ENCODE measurements at regions not wholly inside any gene's neighbourhood (a gene's known extent, or its start where the extent isn't known, plus 50 kb on each side); places are given as distances from the start of the nearest gene placed in this dataset.

DNA sequence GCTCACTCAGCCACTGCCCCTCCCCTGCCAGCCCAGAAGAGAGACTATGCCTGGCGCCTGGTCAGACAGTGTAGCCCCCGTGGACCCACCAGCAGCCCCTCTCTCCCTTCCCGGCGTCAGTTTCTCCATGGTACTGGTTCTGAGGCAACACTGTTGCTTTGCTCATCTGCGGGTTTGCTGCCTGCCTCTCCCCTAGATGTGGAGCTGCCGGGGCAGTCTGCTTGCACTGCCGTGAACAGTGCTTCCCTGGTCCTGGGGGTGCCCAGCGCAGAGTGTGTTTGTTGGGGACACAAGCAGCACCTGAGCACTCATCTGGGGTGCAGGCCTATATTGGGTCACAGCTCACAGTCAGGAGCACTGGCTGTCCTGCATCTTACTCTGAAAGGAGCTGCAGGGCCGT is 309.9 kb downstream of the NDUFA10 start:
- intact Hi-C loops (cut with micrococcal nuclease) = no loop called here
- ATAC-seq = no peak
- DNase-seq = no peak

DNA sequence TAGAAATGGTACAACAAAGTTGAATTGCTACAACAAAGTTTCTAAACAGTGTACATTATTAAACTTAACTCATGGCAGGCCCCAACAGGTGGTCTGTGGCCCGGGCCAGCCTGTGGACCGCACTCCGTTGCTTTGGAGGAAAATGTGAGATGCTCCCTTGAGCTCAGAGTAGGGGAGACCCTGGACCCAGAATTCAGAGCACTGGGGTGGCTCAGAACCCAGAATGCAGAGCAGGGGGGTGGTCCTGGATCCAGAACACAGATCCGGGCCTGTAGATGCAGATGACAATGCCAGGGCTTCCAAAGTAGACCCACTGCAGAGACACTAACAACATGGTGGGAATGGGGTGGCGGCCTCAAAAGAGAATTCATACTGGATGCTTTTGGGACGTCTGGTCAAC is 311.0 kb downstream of the NDUFA10 start:
- ATAC-seq (no peak), DNase-seq (no peak)
- intact Hi-C loops (cut with micrococcal nuclease) = no loop called here

DNA sequence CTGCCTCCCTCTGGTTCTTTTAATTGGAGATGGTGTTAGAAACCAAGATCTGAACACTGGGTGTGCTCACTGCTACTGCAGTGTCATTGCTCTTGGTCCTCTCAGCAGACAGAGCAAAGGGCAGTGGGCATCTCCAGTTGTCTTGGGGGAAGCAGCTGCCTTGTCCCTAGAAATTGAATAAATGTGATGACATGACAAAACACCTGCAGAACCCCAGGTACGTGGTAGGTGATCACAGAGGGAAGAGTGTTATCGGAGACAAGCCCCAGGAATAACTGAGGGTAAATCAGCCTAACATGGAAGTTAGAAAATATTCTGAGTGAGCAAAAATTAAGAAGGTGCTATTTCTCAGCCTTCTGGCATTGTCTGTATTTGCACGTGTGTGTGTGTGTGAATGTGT is 311.9 kb upstream of the HDAC4 start:
- ATAC-seq (no peak), DNase-seq (no peak)
- intact Hi-C loops (cut with micrococcal nuclease) = no loop called here

DNA sequence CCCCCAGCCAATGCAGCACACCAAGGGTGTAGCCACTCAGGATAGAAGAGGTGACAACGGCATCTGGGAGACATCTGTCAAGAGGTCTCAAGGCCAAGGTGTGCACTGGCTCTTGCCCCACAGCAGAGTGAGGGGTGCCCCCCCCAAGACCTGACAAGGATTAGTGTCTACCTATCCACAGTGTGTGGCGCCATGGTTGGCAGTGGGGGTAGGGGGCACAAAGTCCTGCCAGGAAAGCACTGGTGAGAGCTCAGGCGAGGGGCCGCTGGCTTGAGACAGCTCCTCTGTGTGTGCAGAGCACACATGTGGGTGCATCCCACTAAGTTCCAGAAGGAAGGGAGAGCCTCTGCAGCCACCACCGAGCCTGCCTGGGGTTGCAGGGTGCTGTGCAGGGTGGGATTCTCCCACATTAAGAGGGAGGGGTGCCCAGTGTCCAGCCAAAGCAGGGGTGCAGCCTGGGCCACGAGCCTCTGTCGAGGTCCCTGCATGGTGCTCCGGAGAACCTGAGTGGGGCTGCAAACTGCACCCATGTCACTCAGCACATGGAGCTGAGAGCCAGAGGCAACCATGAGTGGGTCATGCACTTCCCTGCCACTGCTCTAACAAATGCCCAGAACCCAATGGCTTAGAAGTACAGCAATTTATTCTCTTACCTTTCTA is 311.2 kb upstream of the HDAC4 start:
- ATAC-seq (no peak), DNase-seq (no peak)
- intact Hi-C loops (cut with micrococcal nuclease) = no loop called here

DNA sequence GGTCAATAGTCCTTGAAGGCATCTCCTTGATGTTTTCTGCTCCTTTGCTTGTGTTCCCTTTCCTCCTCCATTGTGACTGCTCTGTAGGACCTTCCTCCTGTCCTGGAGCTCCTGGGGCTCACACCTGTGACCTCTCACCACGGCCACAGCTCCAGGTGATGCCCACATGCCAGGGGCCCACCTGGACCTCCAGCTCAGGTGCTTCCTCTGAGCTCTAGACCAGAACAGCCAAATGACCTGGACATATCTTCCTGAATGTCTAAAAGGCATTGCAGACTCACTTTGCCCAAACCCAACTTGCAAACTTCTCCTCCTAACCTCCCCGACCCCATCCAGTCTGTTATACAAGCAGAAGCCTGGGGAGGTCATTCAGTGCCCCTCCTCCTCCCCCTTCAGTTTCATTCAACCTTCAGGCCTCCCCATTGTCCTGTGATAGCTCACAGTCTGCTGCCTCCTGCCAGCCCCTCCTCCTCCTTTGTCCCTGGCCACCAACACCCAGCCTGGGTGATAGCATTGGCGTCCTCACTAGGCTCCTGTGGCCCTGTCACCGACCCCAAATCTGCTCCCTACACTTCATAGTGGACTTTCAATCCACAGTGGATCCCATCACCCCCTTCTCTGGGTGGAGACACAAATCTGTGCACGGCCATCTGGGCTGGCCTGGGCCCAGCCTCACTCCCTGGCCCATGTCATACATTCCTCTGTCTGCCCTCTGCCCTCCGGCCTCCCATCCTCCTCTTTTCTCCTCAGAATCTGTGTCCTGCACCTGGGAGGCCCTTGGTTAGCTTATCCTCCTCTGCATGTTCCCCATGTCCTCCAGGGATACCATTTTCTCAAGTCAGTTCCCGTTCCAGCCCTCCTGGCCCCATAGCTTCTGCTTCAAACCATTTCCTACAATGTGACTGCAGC is 310.4 kb upstream of the HDAC4 start:
- no peak for ATAC-seq
- no peak for DNase-seq
- intact Hi-C loops (cut with micrococcal nuclease) = no loop called here

DNA sequence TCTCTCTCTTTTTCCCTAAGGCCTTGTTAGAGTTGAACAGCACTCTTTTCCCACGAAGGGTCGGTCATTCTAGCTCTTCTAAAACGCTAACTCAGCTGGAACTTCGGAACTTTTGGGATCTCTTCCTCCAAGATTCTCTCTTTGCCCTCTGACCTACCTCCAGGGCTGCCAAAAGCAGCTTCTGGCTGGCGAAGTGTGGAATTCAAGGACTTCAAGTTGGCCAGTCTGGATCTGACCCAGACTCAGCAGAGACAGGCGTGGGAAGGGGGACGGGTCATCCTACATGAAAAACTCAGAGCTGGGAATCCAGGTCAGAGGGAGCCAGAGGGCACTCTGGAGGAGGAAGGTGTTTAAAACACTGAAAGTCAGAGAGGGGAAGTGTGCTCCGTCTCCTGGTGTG is 305.5 kb upstream of the HDAC4 start:
- ATAC-seq (no peak), DNase-seq (no peak)
- intact Hi-C loops (cut with micrococcal nuclease) = no loop called here

DNA sequence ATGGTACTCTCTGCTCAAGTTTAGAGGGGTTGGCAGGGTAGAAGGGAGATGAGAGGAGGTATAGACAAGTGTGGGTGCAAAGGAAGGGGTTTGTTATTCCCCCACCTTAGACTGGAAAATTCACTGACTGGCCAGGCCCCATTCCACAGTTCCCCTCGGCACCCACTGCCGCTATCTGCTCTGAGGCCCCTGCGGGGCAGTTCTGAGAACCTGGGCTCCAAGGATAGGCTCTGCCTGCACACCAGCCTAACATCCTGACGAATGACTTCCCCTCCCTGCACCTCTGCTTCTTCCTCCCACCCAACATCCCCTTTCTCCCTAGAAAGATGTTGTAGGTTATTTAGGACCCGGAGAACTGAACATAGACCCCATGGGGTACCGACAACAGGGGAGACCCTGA is 303.9 kb upstream of the HDAC4 start:
- no peak for DNase-seq
- intact Hi-C loops (cut with micrococcal nuclease) = no loop called here
- no peak for ATAC-seq

DNA sequence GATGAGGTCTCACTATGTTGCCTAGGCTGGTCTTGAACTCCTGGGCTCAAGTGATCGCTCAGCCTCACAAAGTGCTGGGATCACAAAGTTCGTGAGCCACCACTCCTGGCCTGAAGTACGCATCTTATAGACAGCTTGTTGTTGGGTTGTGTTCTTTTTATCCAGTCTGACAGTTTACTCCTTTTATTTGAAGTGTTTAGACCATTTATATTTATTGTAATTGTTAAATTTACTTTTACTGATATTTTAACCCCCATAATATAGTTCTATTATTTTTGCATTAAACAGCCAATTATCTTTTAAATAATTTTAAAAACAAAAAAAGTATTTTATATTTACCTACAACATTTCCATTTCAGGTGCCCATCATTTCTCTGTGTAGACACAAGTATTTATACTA is 303.0 kb upstream of the HDAC4 start:
- ATAC-seq = no peak
- DNase-seq = no peak
- intact Hi-C loops (cut with micrococcal nuclease) = no loop called here

DNA sequence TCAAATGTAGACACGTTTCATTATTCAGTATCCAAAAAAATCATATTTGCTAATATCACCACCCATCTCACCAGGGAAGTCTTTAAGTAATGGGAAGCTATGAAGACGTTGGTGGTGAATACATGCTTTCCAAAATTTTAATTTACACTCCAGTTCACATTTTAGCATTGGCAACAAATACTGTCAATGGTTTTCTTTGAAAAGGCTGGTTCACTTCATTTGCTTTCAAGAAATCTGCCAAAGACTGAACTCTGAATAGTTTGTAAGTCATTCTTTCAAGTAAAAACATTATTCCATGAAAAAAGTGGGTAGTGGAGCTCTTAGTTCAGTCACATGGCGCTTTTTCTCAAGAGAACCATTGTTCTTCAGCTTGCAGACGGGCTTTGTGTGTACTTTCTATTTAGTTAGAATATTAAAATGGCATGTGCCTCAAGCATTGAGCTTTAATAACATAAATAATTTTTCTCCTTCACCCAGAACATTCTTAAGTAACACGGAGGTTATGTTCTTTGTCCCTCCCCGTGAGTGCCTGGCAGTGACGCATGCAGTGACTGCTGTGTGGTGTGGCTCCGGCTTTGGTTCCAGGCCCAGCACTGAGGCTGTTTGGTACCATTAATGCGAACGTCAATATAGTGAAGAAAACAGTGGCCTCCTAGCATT is 300.0 kb upstream of the HDAC4 start:
- ATAC-seq (no peak), DNase-seq (no peak)
- intact Hi-C loops (cut with micrococcal nuclease) = no loop called here

DNA sequence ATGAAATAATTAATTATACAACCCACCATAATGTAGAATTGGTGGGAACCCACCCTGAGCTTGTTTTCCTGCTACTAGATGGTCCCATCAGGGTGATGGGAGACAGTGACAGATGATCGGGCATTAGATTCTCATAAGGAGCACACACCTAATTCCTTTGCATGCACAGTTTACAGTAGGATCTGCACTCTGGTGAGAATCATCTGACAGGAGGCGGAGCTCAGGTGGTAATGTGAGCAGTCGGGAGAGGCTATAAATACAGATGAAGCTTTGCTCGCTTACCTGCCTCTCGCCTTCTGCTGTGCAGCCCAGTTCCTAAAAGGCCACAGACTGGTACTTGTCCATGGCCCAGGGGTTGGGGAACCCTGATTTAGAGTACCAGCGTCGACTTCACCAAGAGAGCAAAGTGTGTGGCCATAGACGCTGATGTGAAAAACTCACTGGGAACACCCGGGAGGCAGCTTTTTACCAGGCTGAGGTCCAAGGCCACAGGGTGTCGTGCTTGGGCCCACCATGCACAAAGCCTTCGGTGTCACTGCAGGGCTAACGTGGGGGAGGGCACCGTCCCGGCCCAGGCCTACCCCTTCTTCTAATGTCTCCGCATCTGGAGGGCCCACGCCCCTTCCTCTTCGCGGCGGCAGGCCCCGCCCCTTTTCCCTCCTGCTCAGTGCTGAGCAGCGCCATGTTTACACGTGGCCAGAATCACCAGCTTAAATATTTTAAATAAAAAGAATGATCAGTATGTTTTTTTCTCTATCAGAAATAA is 296.8 kb upstream of the HDAC4 start:
- intact Hi-C loops (cut with micrococcal nuclease) = no loop called here
- DNase-seq = no peak
- no peak for ATAC-seq

DNA sequence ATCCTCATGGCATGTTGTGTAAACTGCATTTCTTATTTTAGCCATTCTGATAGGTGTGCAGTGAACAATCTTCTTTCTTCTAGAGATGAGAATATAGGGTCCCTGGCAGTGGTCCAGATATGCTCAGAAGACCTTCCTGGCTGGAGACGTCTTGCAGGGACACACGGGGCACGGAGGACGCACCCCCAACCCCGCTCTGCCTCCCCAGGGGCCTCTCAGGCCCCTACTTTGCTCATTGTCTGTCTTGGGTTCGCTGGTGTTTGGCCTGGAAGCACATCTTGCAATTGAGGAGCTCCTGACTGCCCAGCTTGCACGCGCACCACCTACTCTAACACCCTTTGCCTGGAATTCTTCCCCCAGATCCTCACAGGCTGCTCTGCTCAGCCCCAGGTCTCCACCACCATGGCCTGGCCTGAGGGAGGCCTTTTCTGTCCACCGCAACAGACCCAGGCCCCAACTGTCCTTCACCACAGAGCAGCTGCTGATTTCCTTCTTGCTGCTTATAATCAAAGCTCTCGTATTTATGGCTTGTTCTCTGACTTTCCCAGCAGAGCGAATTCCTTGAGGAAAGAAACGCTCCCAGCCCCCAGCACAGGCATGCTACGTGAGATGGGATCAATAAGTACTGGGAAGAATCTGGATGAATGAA is 295.9 kb upstream of the HDAC4 start:
- ATAC-seq (no peak), DNase-seq (no peak)

DNA sequence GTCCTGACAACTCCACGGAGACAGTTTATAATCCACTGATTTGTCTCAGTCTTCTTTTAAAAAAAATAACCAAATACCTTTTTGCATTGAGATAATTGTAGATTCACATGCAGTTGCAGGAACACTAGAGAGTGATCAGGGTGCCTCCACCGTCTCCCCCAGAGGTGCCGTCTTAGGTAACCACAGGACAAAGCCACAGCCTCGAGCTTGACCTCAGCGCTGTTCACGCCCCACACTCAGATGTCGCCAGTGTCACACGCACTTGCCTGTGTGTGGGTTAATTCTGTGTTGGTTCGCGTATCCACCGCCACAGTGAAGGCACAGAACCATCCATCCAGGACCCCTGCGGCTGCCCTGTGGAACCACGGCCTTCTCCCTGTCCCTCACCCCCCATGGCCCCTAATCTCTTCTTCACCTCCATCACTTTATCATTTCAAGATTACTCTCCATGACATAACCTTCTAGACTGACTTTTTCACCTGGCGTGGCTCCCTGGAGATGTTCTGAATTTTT is 295.0 kb upstream of the HDAC4 start:
- ATAC-seq (no peak), DNase-seq (no peak)
- intact Hi-C loops (cut with micrococcal nuclease) = no loop called here

More for the DNA sequence above, 295.9 kb upstream of the HDAC4 start:
- intact Hi-C loops (cut with micrococcal nuclease) = no loop called here

DNA sequence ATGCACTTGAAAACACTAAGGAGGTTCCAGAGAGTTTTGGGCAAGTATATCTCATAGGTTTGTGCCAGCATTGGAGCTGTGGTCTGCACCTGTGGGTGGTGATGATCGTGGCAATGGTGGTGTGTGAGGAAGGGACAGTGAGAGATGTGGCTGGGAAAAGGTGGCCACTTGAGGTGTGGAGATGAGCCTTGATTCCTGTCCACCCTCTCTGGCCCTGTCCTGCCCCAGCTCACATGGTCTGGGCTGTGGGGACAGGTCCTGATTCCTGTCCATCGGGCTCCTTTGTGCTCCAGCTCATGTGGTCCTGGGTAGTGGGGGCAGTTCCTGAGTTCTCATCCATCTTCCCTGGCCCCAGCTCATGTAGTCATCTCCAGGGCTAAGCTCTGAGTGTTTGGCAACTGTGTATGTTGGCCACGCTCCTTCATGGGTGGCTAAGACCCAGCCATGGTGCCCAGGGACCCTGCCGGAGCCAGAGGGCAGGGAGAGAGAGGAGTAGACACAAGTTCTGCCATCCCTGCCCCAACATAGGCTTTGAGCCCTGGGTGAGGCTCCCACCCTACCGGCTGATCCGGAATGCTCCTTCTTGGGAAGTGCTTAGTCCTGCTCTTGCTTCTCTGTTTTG is 294.4 kb upstream of the HDAC4 start:
- intact Hi-C loops (cut with micrococcal nuclease) = no loop called here
- DNase-seq (no peak), ATAC-seq (no peak)

DNA sequence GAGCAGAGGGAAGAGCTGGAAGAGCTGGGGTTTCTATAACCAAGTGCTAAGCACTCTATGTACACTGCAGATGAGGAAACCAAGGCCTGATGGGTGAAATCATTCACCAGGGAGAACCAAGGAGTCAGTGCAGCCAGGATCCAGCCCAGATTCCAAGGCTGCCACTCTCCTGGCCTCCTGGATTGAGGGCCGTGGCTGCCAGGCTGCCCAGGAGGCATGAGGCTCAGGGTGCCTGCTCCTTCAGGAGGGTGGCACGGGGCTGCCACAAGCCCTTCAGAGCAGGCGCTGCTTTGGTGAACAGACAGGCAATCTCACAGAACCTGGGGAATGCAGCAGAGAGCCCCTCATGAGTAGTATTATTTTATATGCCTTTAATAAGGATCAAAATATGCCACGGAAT is 293.7 kb upstream of the HDAC4 start:
- intact Hi-C loops (cut with micrococcal nuclease) = no loop called here
- no peak for ATAC-seq
- DNase-seq = no peak

DNA sequence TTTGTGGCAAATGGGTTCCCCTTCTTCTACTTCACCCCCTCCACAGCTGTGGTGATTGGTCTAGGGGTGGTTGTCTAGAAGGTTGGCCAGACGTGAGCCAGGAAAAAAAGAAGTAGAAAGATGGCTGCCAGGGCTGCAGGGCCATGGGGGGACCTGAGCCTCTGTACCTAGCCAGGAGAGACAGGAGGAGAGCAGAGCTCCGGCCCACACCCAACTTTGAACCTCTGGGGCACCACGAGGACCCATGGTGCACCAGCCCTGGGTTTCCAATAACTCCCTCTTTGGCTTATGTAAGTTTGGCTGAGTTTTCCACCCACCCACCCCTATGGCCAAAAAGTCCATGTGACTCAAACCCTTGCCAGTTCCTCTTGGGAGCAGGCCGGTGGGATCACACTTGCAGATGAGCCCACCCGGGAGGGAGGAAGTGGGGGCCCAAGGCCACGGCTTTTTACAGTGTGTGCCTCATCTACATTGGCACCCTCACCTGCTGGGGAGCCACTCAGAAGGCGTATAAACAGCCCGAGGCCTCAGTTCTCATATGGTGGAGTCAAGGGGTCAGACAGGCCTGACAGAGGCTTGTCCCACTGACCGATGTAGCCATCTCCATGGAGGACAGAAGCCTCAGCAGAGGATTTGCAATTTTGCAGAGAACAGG is 293.1 kb upstream of the HDAC4 start:
- ATAC-seq = no peak
- intact Hi-C loops (cut with micrococcal nuclease) = no loop called here
- DNase-seq = no peak

DNA sequence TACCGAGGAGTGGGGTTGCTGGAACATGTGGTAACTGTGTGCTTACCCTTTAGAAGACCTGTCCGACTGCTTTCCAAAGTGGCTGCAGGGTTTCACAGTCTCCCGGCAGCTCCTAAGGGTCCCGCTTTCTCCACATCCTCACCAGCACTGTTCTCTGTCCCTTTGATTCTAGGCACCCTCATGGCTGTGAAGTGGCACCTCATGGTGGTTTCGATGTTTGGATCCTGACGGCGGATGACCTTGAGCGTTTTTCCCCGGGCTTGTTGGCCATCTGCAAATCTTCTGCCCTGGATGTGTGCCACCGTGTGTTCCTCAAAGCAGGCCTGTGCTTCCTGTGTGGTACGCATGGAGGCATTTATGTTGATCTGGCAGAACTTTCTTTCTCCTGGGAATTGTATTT is 292.5 kb upstream of the HDAC4 start:
- no peak for ATAC-seq
- no peak for DNase-seq
- intact Hi-C loops (cut with micrococcal nuclease) = no loop called here

DNA sequence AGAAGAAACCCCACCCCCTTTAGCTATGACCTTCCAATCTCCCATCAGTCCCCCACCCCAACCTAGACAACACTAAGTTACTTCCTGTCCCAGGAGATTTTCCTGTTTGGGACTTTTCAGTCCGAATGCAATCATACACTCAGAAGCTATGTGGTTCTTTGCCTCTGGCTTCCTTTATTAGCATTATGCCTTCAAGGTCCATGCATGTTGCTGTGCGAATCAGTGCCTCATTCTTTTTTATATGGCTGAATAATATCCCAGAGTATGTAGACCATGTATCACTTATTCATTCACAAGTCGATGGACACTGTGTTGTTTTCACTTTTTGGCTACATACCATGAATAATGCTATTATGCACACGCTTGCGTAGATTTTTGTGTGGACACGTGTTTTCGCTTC is 292.1 kb upstream of the HDAC4 start:
- DNase-seq (no peak), ATAC-seq (no peak)
- intact Hi-C loops (cut with micrococcal nuclease) = no loop called here

DNA sequence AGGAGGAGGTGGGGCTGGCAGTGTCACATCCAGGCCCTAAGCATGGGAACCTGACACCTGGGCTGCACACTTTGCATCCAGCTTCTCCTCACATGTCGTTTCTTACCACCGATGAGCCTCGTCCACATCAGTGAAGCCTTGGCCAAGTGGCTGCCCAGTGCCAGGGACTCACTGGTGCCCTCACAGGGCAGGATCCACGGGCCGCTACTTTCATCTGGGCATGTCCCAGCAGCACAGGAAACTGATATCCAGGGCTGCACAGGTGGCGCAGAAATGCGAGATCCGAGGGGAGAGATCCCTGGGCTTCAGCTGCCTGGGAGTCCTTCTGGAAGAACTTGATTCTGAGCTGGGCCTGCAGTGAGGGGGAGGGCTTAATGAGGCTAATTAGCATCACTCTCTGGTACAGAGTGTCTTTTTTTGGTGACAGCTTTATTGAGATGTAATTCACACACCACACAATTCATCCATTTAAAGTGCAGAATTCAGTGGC is 291.6 kb upstream of the HDAC4 start:
- DNase-seq (no peak), ATAC-seq (no peak)
- intact Hi-C loops (cut with micrococcal nuclease) = no loop called here

Measured in left ventricle myocardium superior (tissue), 1 donor.